ENCODE measurements at regions not wholly inside any gene's neighbourhood (a gene's known extent, or its start where the extent isn't known, plus 50 kb on each side); places are given as distances from the start of the nearest gene placed in this dataset.

GRCh38 chr7:424961-425793 lies 94.5 kb downstream of the PDGFA start:
- no peak for DNase-seq

- no peak for DNase-seq
Observed at GRCh38 chr7:425794-426188, 93.9 kb downstream of the PDGFA start.

- DNase-seq: no peak
Observed at GRCh38 chr7:426510-426909, 93.1 kb downstream of the PDGFA start.

- DNase-seq: no peak
Observed at GRCh38 chr7:427506-428103, 92.0 kb downstream of the PDGFA start.

GRCh38 chr7:428387-428786 lies 91.3 kb downstream of the PDGFA start:
- no peak for DNase-seq

GRCh38 chr7:428927-429827 lies 90.5 kb downstream of the PDGFA start:
- no peak for DNase-seq

GRCh38 chr7:429828-430180 lies 89.8 kb downstream of the PDGFA start:
- no peak for DNase-seq

GRCh38 chr7:431041-431440 lies 88.6 kb downstream of the PDGFA start:
- no peak for DNase-seq

DNA sequence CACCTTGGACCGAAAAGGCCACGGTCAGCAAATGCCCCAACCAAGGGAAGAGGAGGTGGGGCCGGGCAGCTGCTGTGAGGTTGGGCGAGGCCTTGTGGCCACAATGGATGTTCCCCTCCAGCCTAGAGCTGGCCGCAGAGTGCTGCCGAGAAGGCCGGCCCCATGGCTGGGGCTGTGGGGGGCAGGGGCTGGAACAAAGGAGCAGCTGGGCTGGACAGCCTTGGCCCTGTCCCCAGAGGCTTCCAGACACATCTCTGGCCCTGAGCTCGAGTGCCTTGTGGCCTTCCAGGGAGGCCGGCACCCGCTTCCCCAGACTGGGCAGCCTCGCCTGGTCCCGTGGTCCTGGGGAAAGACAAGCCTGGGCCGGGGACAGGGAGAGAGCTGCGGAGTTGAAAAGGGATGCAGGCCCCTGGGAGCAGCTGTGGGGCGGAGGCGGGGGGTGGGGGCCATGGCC lies 88.0 kb downstream of the PDGFA start:
- no peak for DNase-seq

- DNase-seq: no peak
Observed at GRCh38 chr7:432256-432655, 87.4 kb downstream of the PDGFA start.

DNA sequence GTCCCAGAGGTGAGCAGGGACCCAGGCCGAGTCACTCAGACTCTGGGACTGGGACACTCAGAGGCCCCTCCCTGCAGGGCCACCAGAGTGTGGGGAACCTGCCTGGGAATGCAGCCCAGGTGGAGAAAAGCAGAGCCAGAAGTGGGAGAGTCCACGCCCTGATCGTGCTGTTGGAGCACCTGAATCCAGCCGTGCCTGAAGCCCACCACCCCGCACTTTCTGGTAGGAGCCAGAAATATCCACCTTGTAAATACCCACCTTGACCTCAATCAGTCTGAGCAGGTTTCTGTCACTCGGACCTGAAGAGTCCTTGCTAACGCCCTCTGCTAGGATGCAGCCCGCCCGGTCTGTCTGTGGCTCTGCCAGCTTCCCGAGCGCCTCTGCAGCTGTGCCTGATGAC lies 86.7 kb downstream of the PDGFA start:
- no peak for DNase-seq

GRCh38 chr7:433558-433957 lies 86.1 kb downstream of the PDGFA start:
- no peak for DNase-seq

DNA sequence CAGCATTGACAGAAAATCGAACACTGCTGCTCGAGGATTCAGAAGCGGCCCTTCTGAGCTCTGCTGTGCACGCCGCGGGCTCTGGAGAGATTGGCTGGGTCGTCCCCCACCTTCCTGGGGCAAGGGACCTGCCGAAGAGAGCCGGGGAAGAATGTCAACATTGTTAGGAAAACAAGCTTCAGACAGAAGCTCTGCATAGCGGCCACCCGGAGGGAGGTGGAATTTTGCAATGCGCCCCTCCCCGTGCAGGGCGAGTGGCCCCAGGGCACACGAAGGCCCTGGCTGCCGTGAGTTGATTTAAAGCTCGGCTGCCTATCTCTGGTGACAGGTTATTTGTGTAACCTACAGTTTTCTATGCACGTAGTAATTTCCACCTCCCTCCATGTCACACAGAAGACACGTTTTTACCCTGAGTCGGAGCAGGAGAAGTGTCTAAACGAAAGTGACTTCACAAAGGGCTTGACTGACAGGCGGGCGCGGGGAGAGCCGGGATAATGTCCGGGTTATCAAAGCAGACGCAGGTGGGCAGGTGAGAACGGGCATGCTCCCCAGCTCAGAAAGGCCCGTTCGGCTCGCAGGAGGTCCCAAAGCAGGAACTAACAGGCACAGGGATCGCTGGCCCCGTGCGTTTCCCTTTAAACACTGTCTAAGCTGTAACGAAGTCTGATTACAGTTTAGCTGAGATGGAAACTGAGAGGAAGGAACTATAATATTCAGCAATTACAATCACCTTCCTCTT lies 84.6 kb downstream of the PDGFA start:
- DNase-seq: no peak

GRCh38 chr7:435630-436366 lies 83.8 kb downstream of the PDGFA start:
- DNase-seq: peak in 1 of 2 donors; percentile 34

- DNase-seq: no peak
Observed at GRCh38 chr7:436367-437128, 83.1 kb downstream of the PDGFA start.

DNA sequence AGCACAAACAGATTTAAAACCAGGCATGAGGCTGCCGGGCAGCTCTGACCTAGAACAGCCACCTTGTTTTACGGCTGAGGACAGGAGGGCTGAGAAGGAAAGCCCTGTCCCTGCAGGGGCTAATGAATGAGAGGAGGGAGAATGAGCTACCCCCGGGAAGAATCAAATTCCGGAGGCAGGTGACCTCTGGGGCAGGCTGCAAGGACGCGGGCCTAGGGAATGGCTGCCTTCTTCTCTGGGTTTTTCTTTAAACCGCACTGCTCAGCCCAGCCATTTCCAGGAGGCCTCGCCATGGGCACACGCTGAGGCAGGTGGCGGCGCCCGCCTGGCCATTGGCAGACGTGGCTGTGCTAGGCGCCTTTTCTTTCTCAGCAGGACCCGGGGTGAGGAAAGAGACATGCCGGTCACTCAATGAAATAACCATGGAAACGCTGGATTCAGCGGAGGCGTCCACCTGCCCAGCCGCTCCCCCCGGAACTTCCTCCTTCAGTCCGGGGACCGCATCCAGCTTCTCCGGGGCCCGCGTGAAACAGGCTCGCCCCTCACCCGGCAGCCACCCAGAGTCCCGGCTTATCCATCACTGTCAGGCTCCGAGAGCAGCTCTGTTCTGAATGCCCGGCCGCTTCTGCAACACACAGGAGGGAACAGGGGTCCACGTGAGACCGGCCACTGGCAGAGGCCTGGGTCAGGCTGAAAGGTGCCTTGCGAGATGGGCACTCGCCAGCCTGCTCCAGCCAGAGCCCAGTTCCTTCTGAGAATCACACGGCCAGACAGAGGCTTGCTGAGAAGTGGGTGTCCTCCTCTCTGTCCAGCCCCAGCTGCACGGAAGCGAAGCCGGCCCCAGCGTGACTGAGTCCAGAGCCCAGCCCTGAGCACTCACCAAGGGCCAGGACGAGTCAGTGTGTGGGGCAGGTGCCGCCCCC lies 82.1 kb downstream of the PDGFA start:
- DNase-seq: no peak

DNA sequence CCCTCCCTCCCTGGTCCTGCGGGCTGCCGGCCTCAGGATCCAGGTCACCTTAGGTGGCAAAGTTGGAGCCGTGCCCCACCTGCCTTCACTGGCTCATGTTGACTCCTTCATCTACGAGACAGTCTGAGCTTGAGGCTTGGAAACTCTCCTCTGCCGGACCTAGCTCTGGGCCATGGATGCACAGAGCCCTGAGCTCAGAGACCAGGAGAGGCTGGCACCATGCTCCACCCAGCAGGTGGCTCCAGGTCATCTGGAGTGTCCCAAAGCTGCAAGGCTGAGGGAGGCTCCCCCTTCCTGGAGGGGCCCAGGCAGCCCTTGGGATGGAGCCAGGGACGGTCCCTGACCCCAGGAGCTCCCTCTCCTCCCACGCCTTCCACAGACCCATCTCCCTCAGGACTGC lies 81.3 kb downstream of the PDGFA start:
- no peak for DNase-seq

DNA sequence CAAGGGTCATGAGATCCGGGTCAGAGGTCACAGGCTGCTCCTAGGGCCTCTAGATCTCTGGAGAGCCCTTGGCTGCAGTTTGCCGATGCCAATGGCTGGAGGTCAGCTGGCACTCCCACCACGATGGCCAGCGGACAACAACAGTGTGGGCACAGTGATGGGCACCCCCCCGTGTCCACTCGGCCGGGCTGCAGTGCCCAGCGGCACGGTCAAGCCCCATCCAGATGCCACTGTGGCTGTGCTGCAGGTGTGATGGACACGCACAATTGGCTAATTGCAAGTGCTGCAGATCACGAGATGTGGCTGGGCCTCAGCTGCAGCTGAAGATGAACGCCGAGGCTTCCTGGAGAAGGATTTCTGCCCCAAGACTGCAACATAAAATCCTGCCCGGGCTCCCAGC lies 80.7 kb downstream of the PDGFA start:
- DNase-seq: no peak

- DNase-seq: no peak
Observed at GRCh38 chr7:440059-440749, 79.4 kb downstream of the PDGFA start.

Data from stimulated activated CD4-positive, alpha-beta T cell treated with anti-CD3 and anti-CD28 coated beads, Interleukin-2, amount 100 ng/mL, for 24 hours (primary cell).